ENCODE measurements at regions not wholly inside any gene's neighbourhood (a gene's known extent, or its start where the extent isn't known, plus 50 kb on each side); places are given as distances from the start of the nearest gene placed in this dataset.

GRCh38 chr3:31014317-31015040 is 120.0 kb upstream of the GADL1 start:
- DNase-seq (no peak), ATAC-seq (no peak)
- Histone ChIP-seq H3K27ac (no peak overlapping the region), H3K4me1 (no peaks in the 10 kb centered on the region), H3K9me3 (no peaks in the 10 kb centered on the region), H3K36me3 (replicated peaks in 1 of 2; ENCODE audit: insufficient read depth in 1 of 2, low read depth in 2 of 2) (no peaks in the 10 kb centered on the region), H3K27me3 (no peaks in the 10 kb centered on the region), H3K4me3 (no peak overlapping the region)
- no peak for TF ChIP-seq POLR2A (IDR thresholded peaks at IDR 0.05)
- TF ChIP-seq CTCF (IDR thresholded peaks at IDR 0.05) = no peak
- WGBS, 2 donors = 78 to 86% methylated on average over 7 to 8 of the region's 8 CpGs
- intact Hi-C loops (cut with DNase I) = no loop called here

- intact Hi-C loops (cut with DNase I) = no loop called here
These were observed 121.7 kb upstream of the GADL1 start for GRCh38 chr3:31016196-31016595.

GRCh38 chr3:31022716-31023115 is 128.3 kb upstream of the GADL1 start:
- Histone ChIP-seq H3K27ac (no peak overlapping the region), H3K27me3 (no peaks in the 10 kb centered on the region), H3K36me3 (replicated peaks in 1 of 2; ENCODE audit: insufficient read depth in 1 of 2, low read depth in 2 of 2) (no peaks in the 10 kb centered on the region), H3K4me1 (no peaks in the 10 kb centered on the region), H3K4me3 (no peak overlapping the region), H3K9me3 (no peaks in the 10 kb centered on the region)
- DNase-seq (no peak), ATAC-seq (no peak)
- TF ChIP-seq POLR2A (IDR thresholded peaks at IDR 0.05) (no peak), CTCF (IDR thresholded peaks at IDR 0.05) (no peak)
- intact Hi-C loops (cut with DNase I) = no loop called here

More at GRCh38 chr3:31016196-31016595, 121.7 kb upstream of the GADL1 start:
- H3K27me3 ChIP-seq = no peaks in the 10 kb centered on the region
- H3K27ac ChIP-seq = no peak overlapping the region
- TF ChIP-seq CTCF (IDR thresholded peaks at IDR 0.05) (no peak), POLR2A (IDR thresholded peaks at IDR 0.05) (no peak)
- no peaks in the 10 kb centered on the region for H3K4me1 ChIP-seq
- no peaks in the 10 kb centered on the region for H3K36me3 ChIP-seq (replicated peaks in 1 of 2; ENCODE audit: insufficient read depth in 1 of 2, low read depth in 2 of 2)
- WGBS, 2 donors = 91 to 92% methylated on average over 2 of the region's 2 CpGs
- DNase-seq = no peak
- H3K9me3 ChIP-seq = no peaks in the 10 kb centered on the region
- H3K4me3 ChIP-seq = no peak overlapping the region
- ATAC-seq = no peak

GRCh38 chr3:31025541-31025940 is 131.1 kb upstream of the GADL1 start:
- Histone ChIP-seq H3K4me3 (no peak overlapping the region), H3K36me3 (replicated peaks in 1 of 2; ENCODE audit: insufficient read depth in 1 of 2, low read depth in 2 of 2) (no peaks in the 10 kb centered on the region), H3K9me3 (no peaks in the 10 kb centered on the region), H3K4me1 (no peaks in the 10 kb centered on the region), H3K27me3 (no peaks in the 10 kb centered on the region), H3K27ac (no peak overlapping the region)
- DNase-seq = no peak
- WGBS, 2 donors = 72 to 85% methylated on average over 2 of the region's 2 CpGs
- intact Hi-C loops (cut with DNase I) = no loop called here
- TF ChIP-seq CTCF (IDR thresholded peaks at IDR 0.05) = no peak
- no peak for ATAC-seq

GRCh38 chr3:31027191-31027761 is 132.8 kb upstream of the GADL1 start:
- no peak overlapping the region for H3K27ac ChIP-seq
- H3K9me3 ChIP-seq = no peaks in the 10 kb centered on the region
- 70 to 88% methylated on average over 1 of the region's 1 CpG for WGBS, 2 donors
- TF ChIP-seq POLR2A (IDR thresholded peaks at IDR 0.05) (no peak), CTCF (IDR thresholded peaks at IDR 0.05) (no peak)
- H3K36me3 ChIP-seq (replicated peaks in 1 of 2; ENCODE audit: insufficient read depth in 1 of 2, low read depth in 2 of 2) = no peaks in the 10 kb centered on the region
- ATAC-seq = no peak
- H3K4me3 ChIP-seq = no peak overlapping the region
- H3K27me3 ChIP-seq = no peaks in the 10 kb centered on the region
- DNase-seq = no peak
- intact Hi-C loops (cut with DNase I) = no loop called here
- no peaks in the 10 kb centered on the region for H3K4me1 ChIP-seq

All from body of pancreas (tissue), 4 donors.